NT2/D1 (cell line): ENCODE measurements at regions not wholly inside any gene's neighbourhood (a gene's known extent, or its start where the extent isn't known, plus 50 kb on each side); places are given as distances from the start of the nearest gene placed in this dataset.

Experiments used
- SUZ12 ChIP-seq: IDR thresholded peaks from 2 replicates; pipeline ENCODE4 v1.6.1; 2011; ENCODE audit not compliant: insufficient read length, insufficient read depth; ENCODE audit errors: extremely low read depth
- YY1 ChIP-seq: IDR thresholded peaks from 2 replicates; pipeline ENCODE4 v1.6.1; 2011; ENCODE audit not compliant: insufficient read length, insufficient read depth
- ZNF274 ChIP-seq: IDR thresholded peaks from 2 replicates; pipeline ENCODE4 v1.6.1; 2011; ENCODE audit warnings: mild to moderate bottlenecking, low read depth, low read length

DNA sequence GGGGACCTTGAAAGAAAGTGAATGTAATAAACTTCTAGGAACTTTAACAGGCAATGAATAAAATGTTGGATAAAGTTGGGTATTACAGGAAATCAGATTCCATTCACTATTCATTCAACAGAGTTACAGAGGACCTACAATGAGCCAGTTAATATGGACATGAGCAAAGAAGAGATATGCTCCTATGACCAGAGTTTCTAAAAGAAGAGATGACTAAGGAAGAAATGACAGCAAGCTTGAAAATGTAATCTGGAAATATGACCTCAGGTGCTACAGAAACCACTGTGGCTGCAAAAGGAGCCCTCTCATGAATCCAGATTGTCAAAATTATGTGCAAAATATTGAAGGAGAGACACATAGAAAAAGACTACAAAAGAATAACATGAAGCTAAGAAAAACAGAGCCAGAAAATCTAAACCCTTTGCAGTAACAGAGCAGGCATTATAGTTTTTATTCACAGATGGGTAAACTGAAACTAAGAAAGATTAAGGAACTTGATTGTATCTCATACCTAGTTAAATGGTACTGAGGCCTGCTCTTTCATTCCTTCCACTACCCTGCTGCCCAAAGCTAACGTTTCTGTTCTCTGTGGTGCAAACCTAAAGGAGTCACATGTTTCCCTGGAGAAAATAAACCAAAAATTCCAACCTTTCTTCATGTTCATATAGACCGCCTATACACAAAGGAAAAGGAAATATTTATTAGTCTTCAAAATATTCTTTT is 378.3 kb downstream of the GBA3 start:
- TF ChIP-seq YY1 (no peak), SUZ12 (no peak), ZNF274 (no peak)
